DOHH2 (cell line): ENCODE measurements at regions not wholly inside any gene's neighbourhood (a gene's known extent, or its start where the extent isn't known, plus 50 kb on each side); places are given as distances from the start of the nearest gene placed in this dataset.

Experiments
- H3F3A ChIP-seq: fragments of 200-600 bp; sonication (generic), shearing (Covaris generic); 2 replicates; pipeline ENCODE4 v1.6.0; 2016; ENCODE audit warnings: antibody characterized with exemption, mild to moderate bottlenecking; ENCODE audit not compliant: control insufficient read depth, insufficient read depth
- H3K27ac ChIP-seq: fragments of 200-600 bp; sonication (generic); 2 replicates; pipeline ENCODE4 v1.5.1; 2014; ENCODE audit warnings: low read depth, mild to moderate bottlenecking, low read length, moderate library complexity
- H3K27me3 ChIP-seq: fragments of 200-600 bp; sonication (generic); 2 replicates; pipeline ENCODE4 v1.6.1; 2014; ENCODE audit warnings: mild to moderate bottlenecking, low read length, mixed read lengths; ENCODE audit not compliant: control insufficient read depth
- H3K36me3 ChIP-seq: fragments of 200-600 bp; sonication (generic); 2 replicates; pipeline ENCODE4 v1.6.1; 2014; ENCODE audit warnings: mild to moderate bottlenecking, low read length, moderate library complexity, mixed read lengths; ENCODE audit not compliant: control insufficient read depth
- H3K4me1 ChIP-seq: fragments of 200-600 bp; sonication (generic); 2 replicates; pipeline ENCODE4 v1.6.1; 2014; ENCODE audit warnings: mild to moderate bottlenecking, low read length, mixed read lengths; ENCODE audit not compliant: control insufficient read depth
- H3K4me2 ChIP-seq: fragments of 200-600 bp; sonication (generic); 2 replicates; pipeline ENCODE4 v1.6.0; 2014; ENCODE audit warnings: mild to moderate bottlenecking, low read length, moderate library complexity
- H3K4me3 ChIP-seq: fragments of 200-600 bp; sonication (generic); 2 replicates; pipeline ENCODE4 v1.5.1; 2014; ENCODE audit warnings: mild to moderate bottlenecking, low read length, mixed read lengths
- H3K79me2 ChIP-seq: fragments of 200-600 bp; sonication (generic); 2 replicates; pipeline ENCODE4 v1.6.1; 2014; ENCODE audit warnings: mild to moderate bottlenecking, low read length, mixed read lengths; ENCODE audit not compliant: control insufficient read depth
- H3K9me2 ChIP-seq: fragments of 200-600 bp; sonication (generic); replicated peaks from 2 replicates; pipeline ENCODE4 v1.6.1; 2014; ENCODE audit warnings: mild to moderate bottlenecking, low read length, mixed read lengths; ENCODE audit not compliant: control insufficient read depth
- H3K9me3 ChIP-seq: fragments of 200-600 bp; sonication (generic); 2 replicates; pipeline ENCODE4 v1.6.1; 2014; ENCODE audit warnings: antibody characterized with exemption, low read length, mixed read lengths; ENCODE audit not compliant: control insufficient read depth, insufficient read depth
- H4K20me1 ChIP-seq: fragments of 200-600 bp; sonication (generic); 2 replicates; pipeline ENCODE4 v1.6.0; 2014; ENCODE audit warnings: low read depth, mild to moderate bottlenecking, antibody characterized with exemption, low read length, moderate library complexity; ENCODE audit not compliant: control insufficient read depth, insufficient read depth
- EZH2phosphoT487 ChIP-seq: fragments of 200-600 bp; sonication (generic); IDR thresholded peaks from 2 replicates; pipeline ENCODE4 v1.6.1; 2017; ENCODE audit warnings: borderline replicate concordance, mild to moderate bottlenecking, antibody characterized with exemption, low read length, moderate library complexity, mixed read lengths
- TF ChIP-seq, protein P1 (sequence below): fragments of 200-600 bp; sonication (generic); IDR thresholded peaks from one replicate; pipeline ENCODE4 v1.5.1; 2014; ENCODE audit warnings: antibody characterized with exemption, mild to moderate bottlenecking, low read depth, low read length; ENCODE audit not compliant: poor library complexity, severe bottlenecking

DNA sequence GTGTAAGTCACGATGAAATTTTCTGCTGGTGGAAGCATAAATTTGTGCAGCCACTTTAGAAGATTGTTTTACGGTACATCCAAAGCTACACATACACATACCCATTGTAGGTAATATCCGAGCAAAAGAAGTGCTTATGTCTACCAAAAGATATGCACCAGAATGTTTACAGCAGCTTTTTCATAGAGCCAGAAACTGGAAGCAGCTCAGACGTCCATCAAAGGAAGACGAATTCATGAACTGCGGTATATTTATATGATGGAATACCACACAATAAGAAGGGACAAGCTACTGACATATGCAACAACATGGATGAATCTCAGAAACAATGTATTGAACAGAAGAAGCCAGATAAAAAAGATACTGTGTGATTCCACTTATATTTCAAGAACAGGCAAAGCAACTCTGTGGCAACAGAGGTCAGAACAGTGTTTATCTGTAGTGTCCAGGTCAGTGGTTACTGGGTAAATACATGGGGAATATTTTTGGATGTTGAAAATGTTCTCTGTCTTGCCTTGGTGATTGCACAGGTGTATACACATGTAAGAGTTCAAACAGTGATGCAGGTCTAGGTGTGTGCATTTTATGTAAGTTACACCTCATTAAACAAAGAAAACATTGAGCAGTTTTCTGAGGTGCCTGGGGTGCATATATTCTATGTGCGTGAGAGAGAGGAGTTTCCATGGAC is 51.9 kb upstream of the EXOC2 start:
- no peaks in the 10 kb centered on the region for H3K4me1 ChIP-seq
- no peak overlapping the region for H3K4me2 ChIP-seq
- no peaks in the 10 kb centered on the region for H3K79me2 ChIP-seq
- H3K27me3 ChIP-seq: peaks cover 4% of the 10 kb centered on the region; the same call in 1 of the 2 replicates
- H3K9me3 ChIP-seq: no peaks in the 10 kb centered on the region
- H3K36me3 ChIP-seq: no peaks in the 10 kb centered on the region
- H3K27ac ChIP-seq: no peak overlapping the region
- no peaks in the 10 kb centered on the region for H3F3A ChIP-seq
- TF ChIP-seq, protein P1, sequence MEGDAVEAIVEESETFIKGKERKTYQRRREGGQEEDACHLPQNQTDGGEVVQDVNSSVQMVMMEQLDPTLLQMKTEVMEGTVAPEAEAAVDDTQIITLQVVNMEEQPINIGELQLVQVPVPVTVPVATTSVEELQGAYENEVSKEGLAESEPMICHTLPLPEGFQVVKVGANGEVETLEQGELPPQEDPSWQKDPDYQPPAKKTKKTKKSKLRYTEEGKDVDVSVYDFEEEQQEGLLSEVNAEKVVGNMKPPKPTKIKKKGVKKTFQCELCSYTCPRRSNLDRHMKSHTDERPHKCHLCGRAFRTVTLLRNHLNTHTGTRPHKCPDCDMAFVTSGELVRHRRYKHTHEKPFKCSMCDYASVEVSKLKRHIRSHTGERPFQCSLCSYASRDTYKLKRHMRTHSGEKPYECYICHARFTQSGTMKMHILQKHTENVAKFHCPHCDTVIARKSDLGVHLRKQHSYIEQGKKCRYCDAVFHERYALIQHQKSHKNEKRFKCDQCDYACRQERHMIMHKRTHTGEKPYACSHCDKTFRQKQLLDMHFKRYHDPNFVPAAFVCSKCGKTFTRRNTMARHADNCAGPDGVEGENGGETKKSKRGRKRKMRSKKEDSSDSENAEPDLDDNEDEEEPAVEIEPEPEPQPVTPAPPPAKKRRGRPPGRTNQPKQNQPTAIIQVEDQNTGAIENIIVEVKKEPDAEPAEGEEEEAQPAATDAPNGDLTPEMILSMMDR: no peak
- no peak for TF ChIP-seq EZH2phosphoT487
- no peaks in the 10 kb centered on the region for H3K9me2 ChIP-seq
- H3K4me3 ChIP-seq: no peak overlapping the region
- H4K20me1 ChIP-seq: no peaks in the 10 kb centered on the region

DNA sequence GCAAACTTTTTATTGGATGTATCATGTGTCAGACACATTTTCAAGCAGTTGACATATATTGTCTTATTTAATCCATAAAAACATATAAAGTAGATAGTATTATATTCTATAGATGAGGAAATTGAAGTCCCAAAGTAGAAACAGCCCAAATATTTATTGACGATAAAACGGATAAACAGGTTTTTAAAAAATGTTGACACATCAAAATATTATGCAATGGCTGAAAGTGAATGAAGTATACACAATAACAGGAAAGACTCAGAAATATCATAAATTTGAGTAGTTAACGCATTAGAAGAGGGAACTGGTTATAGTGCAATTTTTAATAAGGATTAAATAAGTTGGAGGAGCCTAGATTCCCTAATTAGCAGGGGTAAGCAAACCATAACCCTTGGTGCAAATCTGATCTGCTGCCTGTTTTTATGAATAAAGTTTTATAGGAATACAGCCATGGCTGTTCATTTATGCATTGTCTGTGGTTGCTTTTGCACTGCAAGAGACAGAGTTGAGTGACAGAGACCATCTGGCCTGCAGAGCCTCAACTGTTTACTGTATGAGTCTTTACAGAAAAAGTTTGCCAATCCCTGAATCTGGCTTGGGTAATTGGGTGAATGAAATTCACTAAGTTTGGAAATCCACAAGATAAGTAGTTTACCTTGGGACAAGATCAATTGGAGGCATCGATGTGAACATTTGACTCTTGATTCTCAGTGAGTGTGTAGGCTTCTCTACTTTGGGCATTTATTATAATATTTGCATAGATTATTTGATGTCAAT is 50.6 kb upstream of the EXOC2 start:
- no peaks in the 10 kb centered on the region for H4K20me1 ChIP-seq
- H3K79me2 ChIP-seq: no peaks in the 10 kb centered on the region
- H3K36me3 ChIP-seq: no peaks in the 10 kb centered on the region
- peaks cover 4% of the 10 kb centered on the region; the same call in 1 of the 2 replicates for H3K27me3 ChIP-seq
- no peak for TF ChIP-seq EZH2phosphoT487
- TF ChIP-seq, protein P1: no peak
- no peaks in the 10 kb centered on the region for H3K4me1 ChIP-seq
- no peak overlapping the region for H3K4me3 ChIP-seq
- H3K4me2 ChIP-seq: no peak overlapping the region
- H3K9me3 ChIP-seq: no peaks in the 10 kb centered on the region
- no peaks in the 10 kb centered on the region for H3F3A ChIP-seq
- no peaks in the 10 kb centered on the region for H3K9me2 ChIP-seq
- H3K27ac ChIP-seq: no peak overlapping the region
